ENCODE measurements at regions not wholly inside any gene's neighbourhood (a gene's known extent, or its start where the extent isn't known, plus 50 kb on each side); places are given as distances from the start of the nearest gene placed in this dataset.

DNA sequence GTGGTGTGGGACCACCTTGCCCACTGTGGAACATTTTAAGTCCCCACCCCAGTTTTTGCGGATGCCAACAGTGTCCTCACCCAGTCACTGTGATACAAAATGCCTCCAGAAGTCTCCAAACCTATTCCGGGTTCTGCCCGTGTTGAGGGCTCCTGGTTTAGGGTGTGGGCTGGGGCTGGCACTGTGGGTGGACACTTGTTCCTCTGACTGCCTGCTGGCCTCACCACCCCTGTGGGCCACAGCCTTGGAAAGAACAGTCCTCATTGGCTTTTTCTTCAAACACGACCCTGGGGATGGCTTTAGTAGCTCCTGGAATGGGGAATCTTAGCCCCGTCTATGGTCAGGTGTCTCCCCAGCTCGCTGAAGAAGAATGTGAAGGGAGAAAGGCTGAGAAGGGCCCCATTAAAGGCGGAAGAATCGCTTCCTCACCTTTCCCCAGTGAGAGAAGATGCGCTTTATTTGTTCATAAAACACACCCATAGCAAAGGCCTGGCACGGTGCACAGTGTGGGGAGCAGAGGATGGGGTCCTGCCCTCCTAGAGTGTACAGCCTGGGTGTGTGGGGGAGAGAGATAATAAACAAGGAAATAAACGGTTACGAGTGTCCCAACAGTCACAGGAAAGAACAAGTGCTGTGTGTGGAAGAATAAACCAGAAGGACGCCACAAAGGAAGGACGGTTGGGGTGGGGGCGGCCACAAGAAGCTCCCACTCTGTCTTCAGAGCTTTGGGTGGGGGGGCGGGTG lies 56.3 kb upstream of the SLC22A11 start:
- DNase-seq (ENCODE audit: extremely low read depth in 1 of 2, low read depth in 1 of 2), result no peak

DNA sequence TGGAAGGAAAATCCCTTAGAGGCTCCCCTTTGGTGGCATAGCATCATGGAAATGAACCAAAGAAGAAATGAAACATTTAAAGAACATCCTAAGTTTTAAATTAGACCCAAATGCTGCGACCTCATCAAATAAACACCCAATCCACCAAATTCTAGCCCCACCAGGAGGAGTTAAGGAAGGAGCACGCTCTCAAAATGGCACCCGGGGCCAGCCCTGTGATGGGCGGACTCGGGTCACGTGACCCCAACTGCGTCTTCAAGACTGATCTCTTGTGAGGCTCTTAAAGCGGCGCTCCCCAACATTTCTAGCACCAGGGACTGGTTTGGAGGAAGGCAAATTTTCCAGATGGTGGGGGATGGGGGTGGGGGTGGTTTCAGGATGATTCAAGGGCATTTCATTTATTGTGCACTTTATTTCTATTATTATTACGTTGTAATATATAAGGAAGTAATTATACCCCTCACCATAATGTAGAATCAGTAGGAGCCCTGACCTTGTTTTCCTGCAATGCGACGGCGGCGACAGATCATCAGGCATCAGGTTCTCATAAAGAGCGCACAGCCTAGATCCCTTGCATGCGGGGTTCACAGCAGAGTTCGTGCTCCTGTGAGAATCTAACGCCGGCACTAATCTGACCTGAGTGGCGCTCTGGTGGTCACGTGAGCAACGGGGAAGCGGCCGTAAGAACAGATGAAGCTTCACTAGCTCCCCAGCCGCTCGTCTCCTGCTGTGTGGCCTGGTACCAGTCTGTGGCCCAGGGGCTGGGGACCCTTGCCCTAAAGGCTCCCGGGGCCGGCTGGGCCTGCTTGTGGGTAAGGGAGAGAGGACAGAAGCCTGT lies 55.3 kb upstream of the SLC22A11 start:
- DNase-seq (ENCODE audit: extremely low read depth in 1 of 2, low read depth in 1 of 2), result no peak

DNA sequence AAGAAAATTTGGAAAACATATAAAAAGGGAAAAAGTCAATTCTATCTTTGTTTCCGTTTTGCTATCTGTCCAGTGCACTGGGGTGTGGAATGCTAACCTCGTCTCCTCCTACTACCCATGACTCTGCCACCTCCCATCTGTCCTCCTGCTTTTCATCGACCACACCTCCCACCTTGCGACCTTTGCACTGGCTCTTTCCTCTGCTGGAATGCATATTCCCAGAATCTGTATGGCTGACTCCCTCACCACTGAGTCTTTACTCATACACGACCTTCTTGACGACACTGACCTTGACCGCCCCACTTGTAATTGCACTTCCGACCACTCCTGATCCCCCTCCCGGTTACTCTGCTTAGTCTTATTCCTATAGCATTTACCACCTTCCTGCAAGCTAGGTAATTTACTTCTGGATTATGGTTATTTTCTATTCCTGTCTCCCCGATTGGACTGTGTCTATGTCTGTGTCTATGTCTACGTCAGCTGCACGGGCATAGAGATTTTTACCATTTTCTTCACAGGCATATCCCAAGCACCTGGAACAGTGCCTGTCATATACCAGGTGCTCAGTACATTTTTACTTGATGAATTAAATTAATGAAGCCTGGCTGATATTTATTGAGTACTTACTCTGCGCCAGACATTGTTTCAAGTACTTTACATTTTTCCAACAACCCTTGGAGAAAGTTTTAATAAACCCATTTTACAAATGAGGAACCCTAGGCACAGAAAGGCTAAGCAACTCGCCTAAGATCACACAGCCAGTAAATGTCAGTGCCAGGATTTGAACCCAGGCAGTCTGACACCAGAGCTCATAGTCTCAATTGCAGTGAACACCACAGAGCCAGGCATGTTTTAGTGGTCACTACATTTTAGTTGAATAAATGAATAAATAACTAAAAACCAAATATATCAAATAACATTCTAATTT lies 54.0 kb upstream of the SLC22A11 start:
- DNase-seq (ENCODE audit: extremely low read depth in 1 of 2, low read depth in 1 of 2), result no peak

DNA sequence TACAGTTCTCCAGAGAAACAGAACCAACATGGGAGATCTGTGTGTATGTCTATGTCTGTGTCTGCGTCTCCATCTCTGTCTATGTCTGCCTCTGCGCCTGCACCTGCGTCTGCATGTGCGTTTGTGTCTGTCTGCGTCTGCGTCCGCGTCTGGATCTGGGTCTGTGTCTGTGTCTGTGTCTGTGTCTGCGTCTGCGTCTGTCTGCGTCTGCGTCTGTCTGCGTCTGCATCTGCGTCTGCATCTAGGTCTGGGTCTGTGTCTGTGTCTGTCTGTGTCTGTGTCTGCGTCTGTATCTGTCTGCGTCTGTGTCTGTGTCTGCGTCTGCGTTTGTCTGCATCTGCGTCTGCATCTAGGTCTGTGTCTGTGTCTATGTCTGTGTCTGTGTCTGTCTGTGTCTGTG lies 53.1 kb upstream of the SLC22A11 start:
- DNase-seq (ENCODE audit: extremely low read depth in 1 of 2, low read depth in 1 of 2), result no peak

DNA sequence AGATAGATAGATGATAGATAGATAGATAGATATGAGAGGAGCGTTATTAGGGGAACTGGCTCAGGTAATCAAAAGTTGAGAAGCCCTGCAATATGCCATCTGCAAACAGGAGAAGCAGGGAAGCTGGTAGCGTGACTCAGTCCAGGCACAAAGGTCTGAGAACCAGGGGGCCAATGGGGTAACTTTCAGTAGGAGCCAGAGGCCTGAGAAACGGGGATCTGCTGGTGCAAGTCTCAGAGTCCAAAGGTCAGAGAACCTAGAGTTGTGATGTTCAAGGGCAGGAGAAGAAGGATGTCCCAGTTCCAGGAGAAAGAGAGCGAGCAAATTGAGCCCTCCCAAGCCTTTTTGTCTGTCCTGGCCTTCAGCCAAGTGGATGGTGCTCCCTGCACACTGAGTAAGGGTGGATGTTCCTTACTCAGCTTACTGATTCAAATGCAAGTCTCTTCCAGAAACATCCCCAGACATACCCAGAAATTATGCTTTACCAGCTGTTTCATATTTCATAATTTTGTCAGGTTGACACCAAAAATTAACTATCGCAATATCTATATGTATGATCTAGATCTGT lies 52.5 kb upstream of the SLC22A11 start:
- DNase-seq (ENCODE audit: extremely low read depth in 1 of 2, low read depth in 1 of 2), result no peak

DNA sequence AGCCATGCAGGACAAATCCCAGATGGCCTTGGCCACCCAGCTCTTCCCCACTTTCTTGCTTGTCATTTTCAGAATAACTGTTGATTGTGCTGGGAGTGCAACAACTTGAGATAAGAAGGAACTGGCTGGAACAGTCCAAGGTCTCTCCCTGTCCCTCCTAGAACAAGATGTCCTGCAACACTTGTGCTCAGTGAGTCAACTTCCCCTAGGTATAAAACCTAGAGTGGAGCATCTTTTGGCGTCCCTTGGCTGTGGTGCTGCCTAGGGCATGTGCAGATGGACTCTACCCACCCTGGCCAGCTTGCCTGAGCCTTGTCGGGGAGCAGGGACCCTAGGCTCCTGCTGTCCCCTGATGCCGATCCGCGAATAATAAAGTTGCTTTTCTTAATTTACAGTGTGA lies 50.7 kb upstream of the SLC22A11 start:
- no peak for DNase-seq (ENCODE audit: extremely low read depth in 1 of 2, low read depth in 1 of 2)
